GM12891 (cell line): ENCODE measurements at regions not wholly inside any gene's neighbourhood (a gene's known extent, or its start where the extent isn't known, plus 50 kb on each side); places are given as distances from the start of the nearest gene placed in this dataset.

Experiments
- DNase-seq: peaks from one replicate; pipeline ENCODE4 v3.0.0; 2011; ENCODE audit warnings: low spot score; ENCODE audit not compliant: insufficient read length
- FAIRE-seq: peaks from 2 replicates; lab custom pipeline; 2011; peaks lifted over from hg19 to GRCh38; lab: Jason Lieb, UNC
- PAX5 ChIP-seq: IDR thresholded peaks from 2 replicates; pipeline ENCODE4 v1.6.1; 2011; ENCODE audit warnings: low read length, moderate library complexity, mild to moderate bottlenecking; ENCODE audit not compliant: insufficient read depth, severe bottlenecking
- POLR2A ChIP-seq: IDR thresholded peaks from 2 replicates; pipeline ENCODE4 v1.6.1; 2011; ENCODE audit warnings: low read depth, low read length, control low read depth
- POLR2AphosphoS5 ChIP-seq: IDR thresholded peaks from 2 replicates; pipeline ENCODE4 v1.6.1; 2011; ENCODE audit warnings: low read depth, low read length, control low read depth
- POU2F2 ChIP-seq: IDR thresholded peaks from 2 replicates; pipeline ENCODE4 v1.6.1; 2011; ENCODE audit warnings: low read depth, mild to moderate bottlenecking, control low read depth, low read length, moderate library complexity
- SPI1 ChIP-seq: IDR thresholded peaks from 2 replicates; pipeline ENCODE4 v1.6.1; 2011; ENCODE audit warnings: low read depth, low read length, control low read depth
- TAF1 ChIP-seq: IDR thresholded peaks from 2 replicates; pipeline ENCODE4 v1.6.1; 2011; ENCODE audit warnings: low read depth, low read length, control low read depth

DNA sequence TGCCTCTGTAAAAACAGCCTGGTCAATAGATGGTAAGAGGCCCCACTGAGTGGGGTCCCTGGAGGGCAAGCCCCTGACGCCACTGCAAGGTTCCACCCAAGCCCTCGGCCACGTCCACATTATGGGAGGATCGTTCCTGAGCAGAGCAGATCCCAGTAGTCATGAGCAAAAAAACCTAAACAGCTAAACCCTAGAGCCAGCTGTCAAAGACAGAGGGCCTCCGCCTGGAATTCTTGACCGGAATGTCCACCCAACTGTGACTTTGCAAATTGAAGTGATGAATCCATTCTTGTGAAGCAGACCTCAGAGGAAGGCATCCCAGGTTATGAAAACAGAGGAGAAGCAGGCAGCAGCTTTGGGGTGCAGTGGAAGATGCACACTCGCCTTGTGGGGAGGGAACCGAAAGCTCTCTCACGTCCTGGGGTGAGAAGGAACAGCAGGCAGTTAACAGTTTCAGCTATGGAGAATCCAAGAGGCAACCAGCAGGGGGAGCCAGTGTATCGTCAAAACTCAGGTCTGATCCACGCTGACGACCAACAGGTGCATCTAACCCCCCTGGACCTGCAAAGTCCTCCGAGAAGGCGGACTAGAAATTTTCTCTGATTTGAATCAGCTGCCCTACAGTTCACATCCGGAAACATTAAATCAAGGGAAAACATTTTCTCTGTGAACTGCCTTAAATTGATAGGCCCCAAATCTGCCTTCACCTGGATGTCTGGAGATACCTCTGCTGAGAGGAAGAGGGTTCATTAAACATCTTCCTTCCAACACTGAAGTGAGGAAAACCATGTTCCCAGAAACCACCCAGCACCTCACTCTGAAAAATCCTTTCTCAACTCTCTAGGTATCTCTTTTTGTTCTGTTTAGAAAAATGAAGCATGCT is 139.1 kb upstream of the PFKP start:
- TF ChIP-seq POLR2AphosphoS5 (no peak), POU2F2 (no peak), TAF1 (no peak), SPI1 (peak; percentile 61)
- peak; percentile 81 for DNase-seq
- FAIRE-seq, result peak; percentile 93

DNA sequence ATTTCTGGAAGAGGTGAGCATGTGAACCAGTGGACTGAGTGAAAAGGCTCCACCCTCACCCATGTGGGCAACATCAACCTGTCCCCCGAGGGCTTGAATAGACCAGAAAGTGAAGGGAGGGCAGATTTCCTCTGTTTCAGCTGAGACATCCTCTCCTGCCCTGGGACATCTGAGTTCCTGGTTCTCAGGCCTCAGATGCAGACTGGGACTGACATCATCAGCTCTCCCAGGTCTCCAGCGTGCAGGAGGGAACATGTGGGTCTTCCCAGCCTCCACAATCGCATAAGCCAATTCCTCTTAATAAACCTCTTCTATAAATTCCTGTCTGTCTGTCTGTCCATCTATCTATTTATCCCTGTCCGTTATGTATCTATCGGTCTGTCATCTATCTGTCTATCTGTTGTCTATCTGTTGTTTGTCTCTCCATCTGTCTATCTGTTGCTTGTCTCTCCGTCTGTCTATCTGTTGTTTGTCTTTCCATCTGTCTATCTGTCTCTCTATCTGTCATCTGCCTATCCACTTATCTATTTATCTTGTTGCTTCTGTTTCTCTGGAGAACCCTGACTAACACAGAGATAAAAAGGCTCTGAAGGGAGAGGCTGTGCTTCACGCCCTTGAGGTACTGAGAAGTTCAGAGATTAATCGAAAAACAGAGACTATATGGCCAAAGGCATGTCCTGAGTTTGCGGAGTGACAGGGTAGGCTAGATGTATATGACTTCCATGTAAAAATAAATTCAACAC is 140.3 kb upstream of the PFKP start:
- FAIRE-seq, result no peak
- TF ChIP-seq POLR2A (no peak), POLR2AphosphoS5 (no peak), TAF1 (no peak), SPI1 (no peak), PAX5 (no peak), POU2F2 (no peak)
- DNase-seq, result no peak

DNA sequence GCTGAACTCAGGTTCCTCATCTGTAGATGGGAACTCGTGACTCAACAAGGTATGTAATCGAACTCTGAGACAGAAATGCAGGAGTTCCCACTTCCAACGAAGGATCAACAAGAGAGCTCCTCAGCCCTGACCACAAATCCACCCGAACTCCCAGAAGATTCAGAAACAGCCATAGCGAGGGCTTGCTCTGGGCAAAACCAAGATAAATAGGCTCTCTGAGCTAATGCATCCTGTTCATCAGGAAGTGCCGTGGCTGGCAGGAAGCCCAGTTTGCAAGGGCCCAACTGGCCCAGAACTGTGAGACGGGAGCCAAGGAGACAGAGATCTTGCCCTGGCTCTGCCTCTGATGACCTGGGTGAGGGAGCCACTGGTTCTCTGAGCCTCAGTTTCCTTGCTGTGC is 141.7 kb upstream of the PFKP start:
- DNase-seq, result no peak
- no peak for FAIRE-seq
- TF ChIP-seq POLR2A, result no peak
- no peak for TF ChIP-seq SPI1
- TF ChIP-seq PAX5, result no peak
- TF ChIP-seq POLR2AphosphoS5, result no peak
- TF ChIP-seq POU2F2, result no peak
- TF ChIP-seq TAF1, result no peak

DNA sequence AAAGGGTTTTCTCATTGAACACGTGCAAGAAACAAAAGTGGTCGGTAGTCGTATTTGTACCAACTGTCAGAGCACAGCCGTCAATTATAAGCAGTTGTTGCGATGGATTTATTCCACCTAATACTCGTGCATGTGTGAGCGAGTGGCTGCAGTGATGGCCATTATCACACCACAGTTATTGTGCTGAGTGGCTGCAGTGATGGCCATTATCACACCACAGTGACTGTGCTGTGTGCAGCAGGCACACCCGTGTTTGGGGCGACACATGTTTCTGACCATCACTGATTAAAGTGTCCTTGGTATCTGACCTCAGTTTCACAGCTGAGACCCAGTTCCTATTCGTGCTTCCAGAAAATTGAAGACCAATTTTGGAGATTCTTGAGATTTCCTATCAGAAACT is 142.9 kb upstream of the PFKP start:
- DNase-seq, result no peak
- FAIRE-seq, result no peak
- TF ChIP-seq TAF1, result no peak
- no peak for TF ChIP-seq POU2F2
- no peak for TF ChIP-seq POLR2A
- TF ChIP-seq POLR2AphosphoS5, result no peak
- no peak for TF ChIP-seq SPI1
- TF ChIP-seq PAX5, result no peak

DNA sequence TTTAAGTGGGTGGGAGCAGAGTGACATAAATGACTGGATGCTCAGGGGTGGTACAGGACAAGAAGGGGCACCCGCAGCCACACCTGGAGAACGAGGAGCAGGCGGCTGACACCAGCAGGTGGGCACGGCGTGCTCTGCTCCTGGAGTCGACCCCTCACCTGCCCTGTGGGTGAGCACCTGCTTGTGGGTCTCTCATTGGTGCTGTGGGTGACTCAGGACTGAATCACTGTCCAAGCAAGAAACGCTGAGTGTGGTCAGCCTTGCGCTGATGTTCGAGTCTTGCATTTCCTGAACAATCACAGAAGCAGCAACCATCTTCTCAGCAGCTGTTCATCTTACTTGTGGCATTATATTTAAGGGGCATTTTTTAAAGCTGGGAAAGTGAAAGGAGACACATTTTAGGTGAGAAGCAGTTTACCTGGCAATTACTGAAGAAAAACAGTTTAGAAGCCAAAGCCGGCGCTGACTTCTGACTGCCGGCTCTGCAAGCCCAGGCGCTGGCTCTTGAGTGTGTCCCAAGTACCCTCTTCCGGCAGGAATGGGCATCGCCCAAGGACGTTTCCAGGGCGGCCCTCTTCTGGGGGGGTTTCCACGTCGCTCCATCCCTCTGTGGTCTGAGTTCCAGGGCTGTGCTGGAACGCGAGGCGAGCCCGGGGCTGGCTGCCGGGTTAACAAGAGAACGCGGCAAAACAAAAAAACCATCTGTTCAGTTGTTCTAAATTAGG is 145.2 kb upstream of the PFKP start:
- no peak for TF ChIP-seq POU2F2
- TF ChIP-seq TAF1, result no peak
- TF ChIP-seq POLR2AphosphoS5, result no peak
- TF ChIP-seq SPI1, result no peak
- no peak for TF ChIP-seq PAX5
- TF ChIP-seq POLR2A, result no peak
- DNase-seq, result no peak
- no peak for FAIRE-seq

DNA sequence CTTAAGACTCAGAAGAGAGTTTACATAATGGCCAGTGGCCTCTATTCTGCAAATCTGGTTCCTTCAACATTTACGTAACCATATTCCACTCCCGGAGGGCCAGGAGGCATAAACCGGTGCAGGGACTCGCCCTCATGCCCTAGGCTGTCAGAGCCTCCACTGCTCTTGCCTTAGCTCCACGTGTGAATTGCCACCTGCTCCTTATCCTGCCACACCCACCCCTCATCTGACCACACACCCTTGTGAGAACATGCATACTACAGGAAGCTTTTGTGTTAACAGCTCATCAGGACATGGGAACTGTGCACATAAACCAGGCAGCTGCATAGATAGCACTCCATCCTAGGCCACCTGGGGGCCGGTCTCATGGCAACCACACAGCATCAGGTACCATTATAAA is 146.7 kb upstream of the PFKP start:
- TF ChIP-seq TAF1, result no peak
- TF ChIP-seq POLR2A, result no peak
- TF ChIP-seq POU2F2, result no peak
- TF ChIP-seq SPI1, result no peak
- no peak for TF ChIP-seq PAX5
- DNase-seq, result no peak
- FAIRE-seq, result no peak

DNA sequence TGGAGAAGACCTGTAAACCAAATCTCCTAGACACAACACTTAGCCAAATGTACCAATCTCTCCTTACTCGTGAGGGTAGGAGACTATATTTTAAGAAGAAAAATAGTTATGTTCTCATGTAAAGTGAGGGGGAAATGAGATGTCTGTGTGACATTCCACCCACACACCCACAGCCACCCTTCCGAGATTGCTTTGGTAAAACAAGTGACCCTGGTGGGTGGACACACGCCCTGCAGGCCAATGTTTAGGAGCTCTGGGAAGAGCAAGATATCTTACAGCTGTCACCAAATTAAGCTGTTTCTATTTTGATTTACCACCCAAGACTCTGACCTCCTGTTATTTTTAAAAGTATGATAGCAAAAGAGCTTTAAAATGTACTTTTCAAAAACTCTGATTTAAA is 147.2 kb upstream of the PFKP start:
- no peak for DNase-seq
- no peak for FAIRE-seq
- TF ChIP-seq TAF1 (no peak), POU2F2 (no peak), POLR2AphosphoS5 (no peak), SPI1 (no peak), POLR2A (no peak), PAX5 (no peak)

DNA sequence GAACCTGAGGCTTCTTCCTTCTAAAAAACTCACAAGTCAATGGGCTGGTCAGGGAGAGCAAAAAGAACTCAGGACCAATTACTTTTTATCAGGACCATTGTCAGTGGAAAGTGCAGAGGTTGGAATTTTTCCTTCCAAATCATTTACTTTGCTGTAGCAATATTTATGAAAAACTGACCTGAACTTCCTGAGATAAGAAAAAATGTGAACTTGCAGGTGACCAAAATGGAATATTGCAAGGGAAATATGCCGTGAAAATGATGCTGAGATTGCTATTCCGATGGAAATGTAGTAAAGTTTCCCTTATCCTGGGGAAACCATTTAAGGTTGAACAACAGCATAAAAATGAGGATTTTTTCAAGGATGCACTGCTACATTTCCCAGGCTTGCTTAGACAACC is 148.3 kb upstream of the PFKP start:
- DNase-seq (no peak), FAIRE-seq (no peak)
- TF ChIP-seq PAX5 (no peak), TAF1 (no peak), SPI1 (no peak), POLR2A (no peak), POU2F2 (no peak), POLR2AphosphoS5 (no peak)

DNA sequence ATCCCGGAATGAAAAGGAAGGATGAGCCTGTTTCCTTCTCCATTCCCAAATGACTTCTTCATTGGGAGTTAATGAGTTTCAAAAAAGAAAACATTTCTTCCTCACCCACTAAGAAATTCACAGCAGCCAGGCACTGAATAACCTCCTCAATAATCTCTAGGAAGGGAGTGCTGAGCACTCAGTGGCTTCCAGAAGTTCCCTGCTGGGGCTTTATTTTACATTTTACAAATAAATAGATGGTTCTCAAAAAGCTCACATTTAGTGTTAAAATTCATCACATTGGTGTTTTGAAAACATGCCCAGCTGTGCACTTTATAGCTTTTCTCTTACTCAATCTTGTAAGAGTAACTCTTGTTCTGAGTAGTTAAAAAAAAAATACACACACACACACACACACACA is 148.9 kb upstream of the PFKP start:
- TF ChIP-seq SPI1, result no peak
- no peak for TF ChIP-seq POU2F2
- TF ChIP-seq TAF1, result no peak
- no peak for TF ChIP-seq POLR2AphosphoS5
- no peak for TF ChIP-seq PAX5
- no peak for TF ChIP-seq POLR2A
- DNase-seq (no peak), FAIRE-seq (no peak)

DNA sequence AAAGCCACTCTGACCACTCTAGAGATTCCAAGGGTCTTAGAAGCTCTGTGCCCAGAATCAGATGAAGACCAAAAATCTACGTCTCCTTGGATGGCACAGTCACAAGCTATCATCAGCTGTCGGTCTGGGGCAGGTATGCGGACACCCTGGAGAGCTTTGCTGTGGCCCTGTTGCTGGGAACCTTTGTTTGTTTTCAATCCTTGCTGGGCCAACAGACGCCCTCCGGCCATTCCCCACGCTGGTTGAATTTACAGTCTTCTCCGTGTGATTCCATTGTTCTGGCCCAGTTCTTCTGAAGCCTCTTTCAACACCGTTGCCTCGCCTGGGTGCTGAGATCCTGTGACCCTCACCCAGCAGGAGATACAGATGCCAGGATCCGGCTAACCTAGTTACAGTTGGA is 149.4 kb upstream of the PFKP start:
- TF ChIP-seq POLR2A, result no peak
- TF ChIP-seq POU2F2, result no peak
- no peak for TF ChIP-seq SPI1
- no peak for TF ChIP-seq POLR2AphosphoS5
- TF ChIP-seq TAF1, result no peak
- no peak for TF ChIP-seq PAX5
- FAIRE-seq (no peak), DNase-seq (no peak)

DNA sequence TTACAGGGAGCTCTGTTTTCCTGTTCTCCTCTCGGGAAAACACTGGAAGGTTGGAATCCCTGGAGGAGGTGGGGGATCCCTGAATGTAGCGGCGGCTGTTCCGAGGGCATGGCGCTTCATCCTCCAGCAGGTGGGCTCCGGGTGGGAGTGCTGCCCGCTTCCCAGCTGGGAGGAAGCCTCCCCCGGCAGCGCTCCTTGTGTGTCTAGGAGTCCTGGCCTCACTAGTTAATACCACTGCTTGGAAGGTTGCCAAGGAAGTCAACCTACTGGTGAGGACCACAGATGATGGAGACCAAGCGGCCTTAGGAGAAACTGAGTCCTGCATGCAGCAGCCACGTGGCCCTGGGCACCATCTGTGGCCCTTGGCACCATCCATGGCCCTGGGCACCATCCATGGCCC is 151.9 kb upstream of the PFKP start:
- no peak for DNase-seq
- TF ChIP-seq TAF1 (no peak), SPI1 (no peak), POLR2AphosphoS5 (no peak), POU2F2 (no peak), POLR2A (no peak), PAX5 (no peak)
- no peak for FAIRE-seq
